ENCODE measurements at regions not wholly inside any gene's neighbourhood (a gene's known extent, or its start where the extent isn't known, plus 50 kb on each side); places are given as distances from the start of the nearest gene placed in this dataset.

DNA sequence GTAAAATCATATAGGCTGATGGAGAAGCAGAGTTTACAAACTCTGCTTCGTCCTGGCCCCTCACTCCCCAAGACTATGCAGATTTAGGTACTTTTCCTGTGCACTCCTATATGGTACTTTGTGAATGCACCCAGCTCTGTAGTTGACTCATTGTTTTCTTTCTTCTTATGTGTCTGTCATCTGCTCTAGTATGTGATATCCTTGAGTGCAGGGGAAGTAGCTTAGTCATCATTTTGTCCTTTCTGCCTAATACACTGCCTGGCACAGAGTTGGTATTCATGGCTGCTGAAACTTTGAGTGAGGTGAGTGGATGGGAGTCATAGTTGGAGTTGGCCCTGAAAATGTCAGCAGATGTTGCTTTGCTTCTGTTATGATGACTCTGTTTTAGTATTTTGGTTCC is 222.6 kb downstream of the RNF144B start:
- TF ChIP-seq, protein P1, sequence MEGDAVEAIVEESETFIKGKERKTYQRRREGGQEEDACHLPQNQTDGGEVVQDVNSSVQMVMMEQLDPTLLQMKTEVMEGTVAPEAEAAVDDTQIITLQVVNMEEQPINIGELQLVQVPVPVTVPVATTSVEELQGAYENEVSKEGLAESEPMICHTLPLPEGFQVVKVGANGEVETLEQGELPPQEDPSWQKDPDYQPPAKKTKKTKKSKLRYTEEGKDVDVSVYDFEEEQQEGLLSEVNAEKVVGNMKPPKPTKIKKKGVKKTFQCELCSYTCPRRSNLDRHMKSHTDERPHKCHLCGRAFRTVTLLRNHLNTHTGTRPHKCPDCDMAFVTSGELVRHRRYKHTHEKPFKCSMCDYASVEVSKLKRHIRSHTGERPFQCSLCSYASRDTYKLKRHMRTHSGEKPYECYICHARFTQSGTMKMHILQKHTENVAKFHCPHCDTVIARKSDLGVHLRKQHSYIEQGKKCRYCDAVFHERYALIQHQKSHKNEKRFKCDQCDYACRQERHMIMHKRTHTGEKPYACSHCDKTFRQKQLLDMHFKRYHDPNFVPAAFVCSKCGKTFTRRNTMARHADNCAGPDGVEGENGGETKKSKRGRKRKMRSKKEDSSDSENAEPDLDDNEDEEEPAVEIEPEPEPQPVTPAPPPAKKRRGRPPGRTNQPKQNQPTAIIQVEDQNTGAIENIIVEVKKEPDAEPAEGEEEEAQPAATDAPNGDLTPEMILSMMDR (IDR thresholded peaks at IDR 0.05), result no peak
- TF ChIP-seq ZFX (IDR thresholded peaks at IDR 0.05; ENCODE audit: borderline replicate concordance), result no peak
